Brain microvascular endothelial cell (primary cell): ENCODE measurements at regions not wholly inside any gene's neighbourhood (a gene's known extent, or its start where the extent isn't known, plus 50 kb on each side); places are given as distances from the start of the nearest gene placed in this dataset.
"Not testable (repeated sequence)": the region's sequence is repeated elsewhere in the genome, so short reads cannot be mapped to it uniquely, and the experiment has no call there.

ENCODE experiments used
- DNase-seq: peaks from one replicate; pipeline ENCODE4 v3.0.0-alpha.2; 2020
- H3K27ac ChIP-seq: fragments of 250-450 bp; sonication (Bioruptor Pico); 2 replicates; pipeline ENCODE4 v1.5.1; 2020; ENCODE audit warnings: mild to moderate bottlenecking, moderate library complexity
- H3K27me3 ChIP-seq: fragments of 250-450 bp; sonication (Bioruptor Pico); replicated peaks from 2 replicates; pipeline ENCODE4 v1.5.1; 2020; ENCODE audit warnings: mild to moderate bottlenecking
- H3K36me3 ChIP-seq: fragments of 250-450 bp; sonication (Bioruptor Pico); replicated peaks from 2 replicates; pipeline ENCODE4 v1.5.1; 2020; ENCODE audit warnings: mild to moderate bottlenecking
- H3K4me3 ChIP-seq: 2 replicates; pipeline ENCODE4 v1.5.1; 2011; ENCODE audit warnings: low read depth, mild to moderate bottlenecking, control low read depth, low read length, moderate library complexity
- in situ Hi-C: cut with HindIII; loops from 2 replicates; pipeline ENCODE4 v1.10.0; 2017; ENCODE audit warnings: low sequenced_read_pairs, low pct_ligation_motif_present
- TF ChIP-seq, protein P1 (sequence below): IDR thresholded peaks from 2 replicates; pipeline ENCODE4 v1.5.1; 2011; ENCODE audit warnings: low read depth, mild to moderate bottlenecking, moderate library complexity, low read length, control low read depth, inconsistent platforms; ENCODE audit errors: missing control alignments

- in situ Hi-C loops = no loop called here
- no peak overlapping the region for H3K4me3 ChIP-seq
- no peaks in the 10 kb centered on the region for H3K36me3 ChIP-seq
- no peak overlapping the region for H3K27ac ChIP-seq
- no peaks in the 10 kb centered on the region for H3K27me3 ChIP-seq
- TF ChIP-seq, protein P1, sequence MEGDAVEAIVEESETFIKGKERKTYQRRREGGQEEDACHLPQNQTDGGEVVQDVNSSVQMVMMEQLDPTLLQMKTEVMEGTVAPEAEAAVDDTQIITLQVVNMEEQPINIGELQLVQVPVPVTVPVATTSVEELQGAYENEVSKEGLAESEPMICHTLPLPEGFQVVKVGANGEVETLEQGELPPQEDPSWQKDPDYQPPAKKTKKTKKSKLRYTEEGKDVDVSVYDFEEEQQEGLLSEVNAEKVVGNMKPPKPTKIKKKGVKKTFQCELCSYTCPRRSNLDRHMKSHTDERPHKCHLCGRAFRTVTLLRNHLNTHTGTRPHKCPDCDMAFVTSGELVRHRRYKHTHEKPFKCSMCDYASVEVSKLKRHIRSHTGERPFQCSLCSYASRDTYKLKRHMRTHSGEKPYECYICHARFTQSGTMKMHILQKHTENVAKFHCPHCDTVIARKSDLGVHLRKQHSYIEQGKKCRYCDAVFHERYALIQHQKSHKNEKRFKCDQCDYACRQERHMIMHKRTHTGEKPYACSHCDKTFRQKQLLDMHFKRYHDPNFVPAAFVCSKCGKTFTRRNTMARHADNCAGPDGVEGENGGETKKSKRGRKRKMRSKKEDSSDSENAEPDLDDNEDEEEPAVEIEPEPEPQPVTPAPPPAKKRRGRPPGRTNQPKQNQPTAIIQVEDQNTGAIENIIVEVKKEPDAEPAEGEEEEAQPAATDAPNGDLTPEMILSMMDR = no peak
- DNase-seq = no peak
Measured at GRCh38 chr12:94012071-94012470, 136.3 kb upstream of the PLXNC1 start.

DNA sequence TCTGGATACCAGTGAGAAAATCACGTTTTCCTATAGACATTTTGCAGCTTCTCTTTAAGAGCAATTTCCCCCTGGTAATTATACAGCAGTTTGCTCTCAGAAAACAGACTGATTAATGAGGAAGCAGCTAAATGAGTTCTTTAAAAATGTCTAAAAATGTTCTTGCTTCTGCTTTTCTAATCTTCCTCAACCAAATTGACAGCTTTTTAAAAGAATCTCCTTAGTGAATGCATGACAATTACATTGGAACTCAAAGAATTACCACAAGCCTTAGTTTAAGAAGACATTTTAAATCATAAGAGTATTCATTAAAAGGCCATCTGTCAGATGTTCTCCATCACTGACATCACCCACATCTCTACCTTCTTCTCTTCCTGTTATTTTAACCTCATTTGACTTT lies 135.8 kb upstream of the PLXNC1 start:
- TF ChIP-seq, protein P1 = no peak
- in situ Hi-C loops = no loop called here
- Histone ChIP-seq H3K27me3 (no peaks in the 10 kb centered on the region), H3K27ac (no peak overlapping the region), H3K36me3 (no peaks in the 10 kb centered on the region), H3K4me3 (no peak overlapping the region)
- DNase-seq = no peak

DNA sequence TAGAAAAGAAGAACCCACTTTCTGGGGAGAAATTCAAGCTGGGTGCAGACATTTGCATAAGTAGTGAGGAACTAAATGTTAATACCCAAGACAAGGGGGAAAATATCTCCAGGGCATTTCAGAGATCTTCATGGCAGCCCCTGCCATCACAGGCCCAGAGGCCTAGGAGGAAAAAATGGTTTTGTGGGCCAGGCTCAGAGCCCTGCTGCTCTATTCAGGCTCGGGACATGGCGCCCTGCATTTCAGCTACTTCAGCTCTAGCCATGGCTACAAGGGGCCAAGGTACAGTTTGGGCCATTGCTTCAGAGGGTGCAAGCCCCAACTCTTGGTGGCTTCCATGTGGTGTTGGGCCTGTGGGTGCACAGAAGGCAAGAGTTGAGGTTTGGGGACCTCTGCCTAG lies 131.1 kb upstream of the PLXNC1 start:
- in situ Hi-C loops, H3K36me3 ChIP-seq, H3K27me3 ChIP-seq, DNase-seq, H3K27ac ChIP-seq, H3K4me3 ChIP-seq: not testable (repeated sequence)

GRCh38 chr12:94020335-94020734 lies 128.0 kb upstream of the PLXNC1 start:
- H3K4me3 ChIP-seq = no peak overlapping the region
- DNase-seq = no peak
- H3K27ac ChIP-seq = no peak overlapping the region
- in situ Hi-C loops = no loop called here
- H3K36me3 ChIP-seq = no peaks in the 10 kb centered on the region
- TF ChIP-seq, protein P1 = no peak
- H3K27me3 ChIP-seq = no peaks in the 10 kb centered on the region

GRCh38 chr12:94023879-94024278 lies 124.5 kb upstream of the PLXNC1 start:
- in situ Hi-C loops = no loop called here
- TF ChIP-seq, protein P1 = no peak
- no peaks in the 10 kb centered on the region for H3K27me3 ChIP-seq
- no peak overlapping the region for H3K4me3 ChIP-seq
- no peaks in the 10 kb centered on the region for H3K36me3 ChIP-seq
- no peak overlapping the region for H3K27ac ChIP-seq
- DNase-seq = no peak

GRCh38 chr12:94025068-94025467 lies 123.3 kb upstream of the PLXNC1 start:
- no peak overlapping the region for H3K4me3 ChIP-seq
- no peak overlapping the region for H3K27ac ChIP-seq
- H3K36me3 ChIP-seq = no peaks in the 10 kb centered on the region
- no peaks in the 10 kb centered on the region for H3K27me3 ChIP-seq
- in situ Hi-C loops = no loop called here
- DNase-seq = no peak
- TF ChIP-seq, protein P1 = no peak
